Vagina (tissue), 2 donors: ENCODE measurements at regions not wholly inside any gene's neighbourhood (a gene's known extent, or its start where the extent isn't known, plus 50 kb on each side); places are given as distances from the start of the nearest gene placed in this dataset.
"Not testable (repeated sequence)": the region's sequence is repeated elsewhere in the genome, so short reads cannot be mapped to it uniquely, and the experiment has no call there.

Experiments
- DNase-seq, 2 donors: peaks; one replicate each; pipeline ENCODE4 v3.0.0-alpha.2; 2017; ENCODE audit errors: extremely low spot score in 2 of 2
- H3K27ac ChIP-seq: fragments of 200-600 bp; sonication (generic); one replicate; pipeline ENCODE4 v1.5.1; 2019
- H3K27me3 ChIP-seq: fragments of 200-600 bp; sonication (generic); one replicate; pipeline ENCODE4 v1.5.1; 2019
- H3K36me3 ChIP-seq, 2 donors: fragments of 200-600 bp; sonication (generic); one replicate each; pipeline ENCODE4 v1.5.1; 2017 to 2019
- H3K4me1 ChIP-seq: fragments of 200-600 bp; sonication (generic); one replicate; pipeline ENCODE4 v1.5.1; 2019
- H3K4me3 ChIP-seq, 2 donors: fragments of 200-600 bp; sonication (generic); 1 replicate in 1 of 2; 2 replicates in 1 of 2; pipeline ENCODE4 v1.5.1; 2016 to 2019
- H3K9me3 ChIP-seq: fragments of 200-600 bp; sonication (generic); one replicate; pipeline ENCODE4 v1.5.1; 2019
- POLR2A ChIP-seq, 2 donors: fragments of 450-650 bp; IDR thresholded peaks; one replicate each; pipeline ENCODE4 v1.6.1; 2017; ENCODE audit warnings: antibody characterized with exemption in 2 of 2, mild to moderate bottlenecking in 2 of 2, moderate library complexity in 2 of 2
- POLR2AphosphoS5 ChIP-seq, 2 donors: sonication (generic); formaldehyde crosslinking; IDR thresholded peaks; one replicate each; pipeline ENCODE4 v1.9.0; 2017; ENCODE audit warnings: antibody characterized with exemption in 2 of 2, mild to moderate bottlenecking in 2 of 2, low read depth in 1 of 2; ENCODE audit not compliant: insufficient read depth in 1 of 2
- intact Hi-C: fragments of 100-400 bp; cut with DNase I; formaldehyde crosslinking; loops from one replicate; pipeline ENCODE4 v1.15.1; 2023
- TF ChIP-seq, protein P1 (sequence below), 3 experiments: fragments of 450-650 bp in 2 of 3; fragments of 200-600 bp in 1 of 3; sonication (generic) in 1 of 3; IDR thresholded peaks; one replicate each; pipeline ENCODE4 v1.5.1; 2017 to 2019; ENCODE audit warnings: antibody characterized with exemption in 3 of 3, mild to moderate bottlenecking in 2 of 3, moderate library complexity in 2 of 3

DNA sequence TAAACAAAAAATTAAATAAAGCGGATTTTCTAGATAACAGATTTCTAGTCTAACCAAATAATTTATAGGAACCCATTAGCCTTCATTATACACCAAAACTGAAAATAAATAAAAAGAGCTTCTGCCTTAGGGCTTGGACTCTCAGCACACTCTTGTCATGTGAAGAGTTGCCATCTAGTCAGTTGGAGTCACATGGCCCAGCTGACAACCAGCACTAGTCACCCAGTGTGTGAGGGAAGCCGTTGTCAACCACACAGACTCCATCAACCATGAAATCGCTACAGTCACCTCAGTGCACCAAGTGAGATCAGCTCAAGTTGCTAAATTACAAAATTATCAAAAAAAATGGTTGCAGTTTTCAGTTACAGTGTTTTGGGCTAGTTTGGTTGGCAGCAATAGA lies 470.0 kb downstream of the GASK1B start:
- Histone ChIP-seq H3K27ac (no peak overlapping the region), H3K27me3 (no peaks in the 10 kb centered on the region), H3K4me1 (no peaks in the 10 kb centered on the region), H3K9me3 (no peaks in the 10 kb centered on the region), H3K4me3 (no peak overlapping the region), H3K36me3 (no peaks in the 10 kb centered on the region)
- intact Hi-C loops, result no loop called here
- no peak for DNase-seq
- TF ChIP-seq, protein P1, sequence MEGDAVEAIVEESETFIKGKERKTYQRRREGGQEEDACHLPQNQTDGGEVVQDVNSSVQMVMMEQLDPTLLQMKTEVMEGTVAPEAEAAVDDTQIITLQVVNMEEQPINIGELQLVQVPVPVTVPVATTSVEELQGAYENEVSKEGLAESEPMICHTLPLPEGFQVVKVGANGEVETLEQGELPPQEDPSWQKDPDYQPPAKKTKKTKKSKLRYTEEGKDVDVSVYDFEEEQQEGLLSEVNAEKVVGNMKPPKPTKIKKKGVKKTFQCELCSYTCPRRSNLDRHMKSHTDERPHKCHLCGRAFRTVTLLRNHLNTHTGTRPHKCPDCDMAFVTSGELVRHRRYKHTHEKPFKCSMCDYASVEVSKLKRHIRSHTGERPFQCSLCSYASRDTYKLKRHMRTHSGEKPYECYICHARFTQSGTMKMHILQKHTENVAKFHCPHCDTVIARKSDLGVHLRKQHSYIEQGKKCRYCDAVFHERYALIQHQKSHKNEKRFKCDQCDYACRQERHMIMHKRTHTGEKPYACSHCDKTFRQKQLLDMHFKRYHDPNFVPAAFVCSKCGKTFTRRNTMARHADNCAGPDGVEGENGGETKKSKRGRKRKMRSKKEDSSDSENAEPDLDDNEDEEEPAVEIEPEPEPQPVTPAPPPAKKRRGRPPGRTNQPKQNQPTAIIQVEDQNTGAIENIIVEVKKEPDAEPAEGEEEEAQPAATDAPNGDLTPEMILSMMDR (IDR thresholded peaks at IDR 0.05), result no peak
- TF ChIP-seq POLR2AphosphoS5 (IDR thresholded peaks at IDR 0.05; ENCODE audit: insufficient read depth in 1 of 2, low read depth in 1 of 2), result no peak
- TF ChIP-seq POLR2A (IDR thresholded peaks at IDR 0.05), result no peak

DNA sequence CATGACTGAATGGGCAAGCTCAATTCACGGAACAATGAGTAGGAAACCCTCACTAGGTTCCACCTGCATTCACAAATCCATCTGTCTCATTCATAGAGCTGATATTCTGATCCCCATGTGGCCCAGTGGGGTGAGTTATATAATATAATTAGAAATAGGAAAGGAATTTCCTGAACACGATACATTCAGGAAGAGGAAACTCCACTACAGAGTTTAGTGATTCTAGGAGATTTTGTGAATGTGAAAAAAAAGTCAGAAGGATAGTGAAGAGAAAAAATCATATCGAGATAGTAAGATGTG lies 471.2 kb downstream of the GASK1B start:
- TF ChIP-seq POLR2A (IDR thresholded peaks at IDR 0.05) (no peak), POLR2AphosphoS5 (IDR thresholded peaks at IDR 0.05; ENCODE audit: insufficient read depth in 1 of 2, low read depth in 1 of 2) (no peak)
- TF ChIP-seq, protein P1 (IDR thresholded peaks at IDR 0.05), result no peak
- Histone ChIP-seq H3K27me3 (no peaks in the 10 kb centered on the region), H3K9me3 (no peaks in the 10 kb centered on the region), H3K4me1 (no peaks in the 10 kb centered on the region), H3K36me3 (no peaks in the 10 kb centered on the region), H3K27ac (no peak overlapping the region), H3K4me3 (no peak overlapping the region)
- intact Hi-C loops, result no loop called here
- no peak for DNase-seq

DNA sequence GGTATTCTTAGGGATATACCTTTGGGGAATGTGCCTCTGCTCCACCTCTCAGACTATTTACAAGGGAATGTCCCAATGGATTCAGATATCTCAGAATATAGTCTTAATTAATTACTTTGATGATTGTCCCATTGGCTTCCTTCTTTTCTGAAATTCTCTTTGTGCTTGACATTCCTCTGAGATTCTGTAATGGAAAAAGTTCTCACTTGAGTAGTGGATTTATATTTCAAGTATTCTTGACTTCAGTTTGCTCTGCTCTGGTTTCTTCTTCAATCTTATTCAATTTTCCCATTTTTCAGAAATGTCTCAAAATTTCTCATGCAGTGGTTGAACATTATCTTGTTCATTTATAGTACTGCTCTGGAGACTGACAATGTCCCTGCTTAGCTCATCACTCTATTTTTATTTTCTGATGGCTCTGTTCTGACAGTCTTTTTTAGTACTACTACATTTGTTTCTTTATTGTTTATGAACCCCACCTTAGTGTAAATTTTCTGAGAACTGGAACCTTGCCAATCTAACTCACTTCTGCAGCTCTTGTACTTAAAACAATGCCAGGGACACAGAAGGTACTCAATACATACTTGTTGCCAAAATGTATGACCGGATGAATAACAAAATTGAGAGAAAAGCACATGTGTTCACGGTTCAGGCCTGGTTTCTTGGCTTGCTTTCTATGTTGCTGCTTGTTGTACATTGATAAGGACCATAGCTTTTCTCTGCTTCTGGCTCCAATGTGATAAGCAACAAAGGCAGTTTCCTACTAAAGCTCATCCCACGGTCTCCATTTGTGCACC lies 471.7 kb downstream of the GASK1B start:
- no peak overlapping the region for H3K4me3 ChIP-seq
- H3K27ac ChIP-seq, result no peak overlapping the region
- H3K36me3 ChIP-seq, result no peaks in the 10 kb centered on the region
- no peaks in the 10 kb centered on the region for H3K4me1 ChIP-seq
- no peaks in the 10 kb centered on the region for H3K27me3 ChIP-seq
- no peak for DNase-seq
- TF ChIP-seq POLR2AphosphoS5 (IDR thresholded peaks at IDR 0.05; ENCODE audit: insufficient read depth in 1 of 2, low read depth in 1 of 2), result no peak
- TF ChIP-seq, protein P1 (IDR thresholded peaks at IDR 0.05), result no peak
- TF ChIP-seq POLR2A (IDR thresholded peaks at IDR 0.05), result no peak
- intact Hi-C loops, result no loop called here
- H3K9me3 ChIP-seq, result no peaks in the 10 kb centered on the region

DNA sequence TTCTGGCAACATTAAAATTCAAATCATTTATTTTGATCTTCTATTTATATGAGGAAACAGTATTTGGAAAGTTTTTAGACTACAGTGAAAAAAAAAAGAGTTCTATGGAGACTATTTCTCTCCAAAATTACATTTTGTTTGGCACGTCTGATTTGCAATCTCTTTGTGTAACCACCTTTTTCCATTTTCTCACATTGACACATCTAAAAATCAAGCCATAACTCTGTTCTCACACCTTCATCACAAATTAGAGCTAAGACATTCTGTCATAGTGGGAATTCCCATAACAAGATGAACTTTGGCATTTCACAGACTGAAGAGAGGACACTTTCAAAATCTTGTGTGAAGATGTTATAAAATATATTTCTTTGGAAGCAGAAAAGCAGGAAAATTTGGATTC lies 468.9 kb downstream of the GRIA2 start:
- H3K4me3 ChIP-seq, result no peak overlapping the region
- intact Hi-C loops, result no loop called here
- no peaks in the 10 kb centered on the region for H3K36me3 ChIP-seq
- H3K9me3 ChIP-seq, result no peaks in the 10 kb centered on the region
- H3K27me3 ChIP-seq, result no peaks in the 10 kb centered on the region
- no peaks in the 10 kb centered on the region for H3K4me1 ChIP-seq
- no peak overlapping the region for H3K27ac ChIP-seq
- TF ChIP-seq, protein P1 (IDR thresholded peaks at IDR 0.05), result no peak
- TF ChIP-seq POLR2AphosphoS5 (IDR thresholded peaks at IDR 0.05; ENCODE audit: insufficient read depth in 1 of 2, low read depth in 1 of 2) (no peak), POLR2A (IDR thresholded peaks at IDR 0.05) (no peak)
- no peak for DNase-seq

DNA sequence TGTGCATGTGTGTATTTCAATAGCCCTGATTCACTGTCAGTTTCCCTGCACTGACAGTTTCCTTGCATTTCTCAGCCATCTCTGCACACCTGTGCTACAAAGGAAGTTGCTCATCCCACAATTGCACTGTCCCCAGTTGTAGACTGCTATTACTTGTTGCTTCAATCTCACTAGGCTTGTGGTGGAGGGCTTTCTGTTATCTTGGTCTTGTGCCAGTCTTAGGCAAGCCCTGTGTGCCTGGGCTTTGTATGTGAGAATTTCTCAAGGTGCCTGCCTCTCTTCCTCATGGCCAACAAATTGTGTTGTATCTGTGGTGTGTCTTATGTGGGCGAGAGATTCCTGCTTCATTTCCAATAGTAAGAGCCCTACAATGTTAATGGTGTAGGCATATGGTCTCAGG lies 467.4 kb downstream of the GRIA2 start:
- H3K27ac ChIP-seq, result no peak overlapping the region

DNA sequence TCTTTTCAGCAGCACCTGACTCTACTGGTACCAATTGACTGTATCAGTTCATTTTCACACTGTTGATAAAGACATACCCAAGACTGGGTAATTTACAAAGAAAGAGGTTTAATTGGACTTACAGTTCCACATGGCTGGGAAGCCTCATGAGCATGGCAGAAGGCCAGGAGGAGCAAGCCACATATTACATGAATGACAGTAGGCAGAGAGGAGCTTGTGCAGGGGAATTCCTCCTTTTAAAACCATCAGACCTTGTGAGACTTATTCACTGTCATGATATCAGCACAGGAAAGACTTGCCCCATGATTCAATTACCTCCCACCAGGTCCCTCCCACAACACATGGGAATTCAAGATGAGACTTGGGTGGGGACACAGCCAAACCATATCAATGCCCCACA lies 458.8 kb downstream of the GRIA2 start:
- H3K4me3 ChIP-seq, H3K27ac ChIP-seq, intact Hi-C loops, H3K9me3 ChIP-seq, H3K36me3 ChIP-seq, H3K27me3 ChIP-seq, H3K4me1 ChIP-seq, DNase-seq: not testable (repeated sequence)

More for the DNA sequence above, 467.4 kb downstream of the GRIA2 start:
- no peaks in the 10 kb centered on the region for H3K4me1 ChIP-seq
- no peaks in the 10 kb centered on the region for H3K36me3 ChIP-seq
- no peak for DNase-seq
- intact Hi-C loops, result no loop called here
- H3K4me3 ChIP-seq, result no peak overlapping the region
- H3K27me3 ChIP-seq, result no peaks in the 10 kb centered on the region
- H3K9me3 ChIP-seq, result no peaks in the 10 kb centered on the region
- TF ChIP-seq POLR2AphosphoS5 (IDR thresholded peaks at IDR 0.05; ENCODE audit: insufficient read depth in 1 of 2, low read depth in 1 of 2), result no peak
